Ishikawa (cell line): ENCODE measurements at regions not wholly inside any gene's neighbourhood (a gene's known extent, or its start where the extent isn't known, plus 50 kb on each side); places are given as distances from the start of the nearest gene placed in this dataset.

Source experiments
- RAD21 ChIP-seq: IDR thresholded peaks from 2 replicates; pipeline ENCODE4 v1.6.1; 2012; ENCODE audit warnings: low read depth
- ZBTB7A ChIP-seq: IDR thresholded peaks from 2 replicates; pipeline ENCODE4 v1.6.1; 2012; ENCODE audit warnings: low read depth

- TF ChIP-seq RAD21 (no peak), ZBTB7A (no peak)
These were observed 572.2 kb upstream of the LMCD1 start for GRCh38 chr3:7929319-7929889.
